Panc1 (cell line): ENCODE measurements at regions not wholly inside any gene's neighbourhood (a gene's known extent, or its start where the extent isn't known, plus 50 kb on each side); places are given as distances from the start of the nearest gene placed in this dataset.

Source experiments
- ATAC-seq: fragments of 200-7000 bp; cut with Tn5 transposase; 2 replicates; pipeline ENCODE4 v1.9.1; 2020; ENCODE audit warnings: mild to moderate bottlenecking, moderate library complexity
- BruUV-seq: library from RNA; stranded (reverse); fragments of 400-500 nt; replicated peaks from 2 replicates; lab custom pipeline; 2021; lab: Mats Ljungman, UMichigan
- CTCF ChIA-PET: fragments of 300-600 bp; sonication (Branson Sonifier 250); formaldehyde crosslinking; loops from one replicate; lab custom pipeline; 2022; ENCODE audit warnings: antibody characterized with exemption; lab: Charles Lee
- POLR2A ChIA-PET: fragments of 300-600 bp; sonication (Branson Sonifier 250); formaldehyde crosslinking; loops from one replicate; lab custom pipeline; 2022; ENCODE audit warnings: antibody characterized with exemption; lab: Charles Lee
- DNase-seq: peaks from one replicate; pipeline ENCODE4 v3.0.0-alpha.2; 2010; ENCODE audit warnings: low read depth, low spot score
- H3K27ac ChIP-seq: 2 replicates; pipeline ENCODE4 v1.5.1; 2011; ENCODE audit warnings: mild to moderate bottlenecking, low read length, inconsistent platforms
- H3K27me3 ChIP-seq: fragments of 200-500 bp; sonication (Bioruptor generic); 2 replicates; pipeline ENCODE4 v1.6.0; 2014; ENCODE audit warnings: low read length, inconsistent platforms; ENCODE audit not compliant: control insufficient read depth, insufficient read depth
- H3K36me3 ChIP-seq: fragments of 200-500 bp; sonication (Bioruptor generic); 2 replicates; pipeline ENCODE4 v1.5.1; 2014; ENCODE audit warnings: inconsistent platforms, mild to moderate bottlenecking, low read length, moderate library complexity; ENCODE audit not compliant: control insufficient read depth, insufficient read depth
- H3K4me1 ChIP-seq: 2 replicates; pipeline ENCODE4 v1.5.1; 2011; ENCODE audit warnings: inconsistent platforms, mild to moderate bottlenecking, low read length, moderate library complexity; ENCODE audit not compliant: control insufficient read depth, insufficient read depth
- H3K4me3 ChIP-seq, 2 experiments: 2 replicates each; pipeline ENCODE4 v1.5.1; 2011 to 2012; ENCODE audit warnings: low read depth in 2 of 2, low read length in 2 of 2, mild to moderate bottlenecking in 2 of 2, inconsistent platforms in 1 of 2, moderate library complexity in 1 of 2
- H3K9me3 ChIP-seq: fragments of 200-500 bp; sonication (Bioruptor generic); 2 replicates; pipeline ENCODE4 v1.5.1; 2014; ENCODE audit warnings: low read depth, mild to moderate bottlenecking, inconsistent platforms, low read length, moderate library complexity; ENCODE audit not compliant: control insufficient read depth, insufficient read depth
- POLR2AphosphoS5 ChIP-seq: IDR thresholded peaks from 2 replicates; pipeline ENCODE4 v1.6.1; 2012; ENCODE audit warnings: mild to moderate bottlenecking, low read depth, low read length, moderate library complexity
- REST ChIP-seq, 2 experiments: IDR thresholded peaks; 2 replicates each; pipeline ENCODE4 v1.6.1; 2011 to 2012; ENCODE audit warnings: low read depth in 2 of 2, control low read depth in 1 of 2, low read length in 1 of 2, mild to moderate bottlenecking in 1 of 2, moderate library complexity in 1 of 2; ENCODE audit not compliant: insufficient read depth in 1 of 2
- SIN3A ChIP-seq: IDR thresholded peaks from 2 replicates; pipeline ENCODE4 v1.6.1; 2012; ENCODE audit warnings: low read depth, mild to moderate bottlenecking, low read length, moderate library complexity, borderline replicate concordance; ENCODE audit not compliant: insufficient read depth
- TCF7L2 ChIP-seq: IDR thresholded peaks from 2 replicates; pipeline ENCODE4 v1.6.1; 2011; ENCODE audit warnings: mild to moderate bottlenecking, low read depth, low read length, inconsistent platforms
- in situ Hi-C: cut with HindIII; loops from 2 replicates; pipeline ENCODE4 v1.10.0; 2016; ENCODE audit warnings: low sequenced_read_pairs, low pct_unique_long_range_greater_than_20kb
- intact Hi-C: fragments of 100-400 bp; cut with micrococcal nuclease; formaldehyde crosslinking; loops from one replicate; pipeline ENCODE4 v1.10.0; 2022; ENCODE audit not compliant: unreplicated experiment
- TF ChIP-seq, protein P1 (sequence below): fragments of 450-650 bp; IDR thresholded peaks from 2 replicates; pipeline ENCODE4 v1.5.1; 2017; ENCODE audit warnings: mild to moderate bottlenecking

DNA sequence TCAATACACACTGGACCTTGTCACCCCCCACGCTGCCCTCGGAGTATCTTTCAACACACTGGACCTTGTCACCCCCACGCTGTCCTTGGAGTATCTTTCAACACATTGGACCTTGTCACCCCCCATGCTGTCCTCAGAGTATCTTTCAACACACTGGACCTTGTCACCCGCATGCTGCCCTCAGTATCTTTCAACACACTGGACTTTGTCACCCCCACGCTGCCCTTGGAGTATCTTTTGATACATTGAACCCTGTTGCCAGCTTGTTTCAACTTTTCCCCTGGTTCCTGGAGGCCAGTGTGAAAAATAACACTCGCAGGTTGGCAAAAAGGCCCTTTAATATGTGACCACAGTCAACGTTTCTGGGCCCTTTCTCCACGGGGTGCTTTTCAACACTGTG is 247.8 kb downstream of the TEX29 start:
- H3K9me3 ChIP-seq = no peaks in the 10 kb centered on the region
- ATAC-seq (no peak), DNase-seq (no peak)
- POLR2A ChIA-PET = no interaction called here
- CTCF ChIA-PET = no interaction called here
- no peaks in the 10 kb centered on the region for H3K4me1 ChIP-seq
- H3K36me3 ChIP-seq = no peaks in the 10 kb centered on the region
- no peak overlapping the region for H3K4me3 ChIP-seq
- intact Hi-C loops (no loop called here), in situ Hi-C loops (no loop called here)
- no peak overlapping the region for H3K27ac ChIP-seq
- H3K27me3 ChIP-seq = no peaks in the 10 kb centered on the region; the same call in 1 of the 2 replicates
- TF ChIP-seq POLR2AphosphoS5 (no peak), TCF7L2 (no peak), SIN3A (no peak), REST (IDR thresholded peaks at IDR 0.05; ENCODE audit: insufficient read depth in 1 of 2, low read depth in 2 of 2, low read length in 1 of 2) (no peak)
- TF ChIP-seq, protein P1, sequence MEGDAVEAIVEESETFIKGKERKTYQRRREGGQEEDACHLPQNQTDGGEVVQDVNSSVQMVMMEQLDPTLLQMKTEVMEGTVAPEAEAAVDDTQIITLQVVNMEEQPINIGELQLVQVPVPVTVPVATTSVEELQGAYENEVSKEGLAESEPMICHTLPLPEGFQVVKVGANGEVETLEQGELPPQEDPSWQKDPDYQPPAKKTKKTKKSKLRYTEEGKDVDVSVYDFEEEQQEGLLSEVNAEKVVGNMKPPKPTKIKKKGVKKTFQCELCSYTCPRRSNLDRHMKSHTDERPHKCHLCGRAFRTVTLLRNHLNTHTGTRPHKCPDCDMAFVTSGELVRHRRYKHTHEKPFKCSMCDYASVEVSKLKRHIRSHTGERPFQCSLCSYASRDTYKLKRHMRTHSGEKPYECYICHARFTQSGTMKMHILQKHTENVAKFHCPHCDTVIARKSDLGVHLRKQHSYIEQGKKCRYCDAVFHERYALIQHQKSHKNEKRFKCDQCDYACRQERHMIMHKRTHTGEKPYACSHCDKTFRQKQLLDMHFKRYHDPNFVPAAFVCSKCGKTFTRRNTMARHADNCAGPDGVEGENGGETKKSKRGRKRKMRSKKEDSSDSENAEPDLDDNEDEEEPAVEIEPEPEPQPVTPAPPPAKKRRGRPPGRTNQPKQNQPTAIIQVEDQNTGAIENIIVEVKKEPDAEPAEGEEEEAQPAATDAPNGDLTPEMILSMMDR = no peak
- no TSS peak for BruUV-seq

GRCh38 chr13:111570911-111571310 is 250.5 kb downstream of the TEX29 start:
- no peak for TF ChIP-seq POLR2AphosphoS5
- TF ChIP-seq TCF7L2 = no peak
- no peak for TF ChIP-seq REST (IDR thresholded peaks at IDR 0.05; ENCODE audit: insufficient read depth in 1 of 2, low read depth in 2 of 2, low read length in 1 of 2)
- TF ChIP-seq SIN3A = no peak
- TF ChIP-seq, protein P1 = no peak
- Histone ChIP-seq H3K27ac (no peak overlapping the region), H3K4me1 (no peaks in the 10 kb centered on the region), H3K27me3 (no peaks in the 10 kb centered on the region; the same call in 1 of the 2 replicates), H3K36me3 (no peaks in the 10 kb centered on the region), H3K9me3 (no peaks in the 10 kb centered on the region; the same call in 1 of the 2 replicates), H3K4me3 (no peak overlapping the region)
- ChIA-PET POLR2A (no interaction called here), CTCF (no interaction called here)
- ATAC-seq = no peak
- intact Hi-C loops (no loop called here), in situ Hi-C loops (no loop called here)
- DNase-seq = no peak
- BruUV-seq = no TSS peak
